Hematopoietic multipotent progenitor cell treated with erythropoietin and hydrocortisone succinate and interleukin-3 and kit ligand, for 8 days (in vitro differentiated cells): ENCODE measurements at regions not wholly inside any gene's neighbourhood (a gene's known extent, or its start where the extent isn't known, plus 50 kb on each side); places are given as distances from the start of the nearest gene placed in this dataset.

ENCODE experiments used
- DNase-seq: peaks from one replicate; pipeline ENCODE4 v3.0.0-alpha.2; 2015

DNA sequence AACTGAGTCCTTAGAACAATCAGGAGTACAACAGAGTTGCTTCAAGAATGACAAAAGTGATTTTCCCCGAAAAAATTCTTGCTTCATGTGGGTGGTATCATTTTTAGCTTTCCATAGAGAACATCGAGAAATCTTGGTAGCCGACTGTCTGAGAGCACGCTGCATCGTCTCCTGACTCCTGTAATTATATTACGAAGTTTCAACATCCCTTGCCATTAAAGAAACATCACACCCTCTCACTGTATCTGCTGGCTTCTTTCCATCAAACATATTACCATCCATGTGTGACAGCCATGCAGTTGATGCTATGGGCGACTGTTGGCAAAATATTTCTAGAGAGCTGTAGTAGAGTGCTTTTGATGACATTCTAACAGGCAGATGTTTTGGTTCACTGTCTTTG lies 311.2 kb downstream of the CMPK2 start:
- DNase-seq: no peak

DNA sequence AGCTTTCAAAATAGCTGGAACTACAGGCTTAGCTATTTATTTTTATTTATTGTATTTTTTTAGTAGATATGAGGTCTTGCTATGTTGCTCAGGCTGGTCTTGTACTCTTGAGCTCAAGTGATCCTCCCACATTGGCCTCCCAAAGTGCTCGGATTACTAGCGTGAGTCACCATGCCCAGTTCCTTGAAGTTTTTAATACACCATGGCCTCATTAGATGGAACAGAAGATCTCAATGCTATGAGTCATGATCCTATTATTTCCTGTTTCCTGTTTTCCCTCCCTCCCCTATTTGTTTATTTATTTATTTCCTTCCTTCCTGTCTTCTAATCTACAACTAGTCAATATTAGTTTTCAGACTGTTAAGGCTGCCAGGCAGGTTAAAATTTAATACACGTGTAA lies 309.0 kb downstream of the CMPK2 start:
- DNase-seq: no peak

DNA sequence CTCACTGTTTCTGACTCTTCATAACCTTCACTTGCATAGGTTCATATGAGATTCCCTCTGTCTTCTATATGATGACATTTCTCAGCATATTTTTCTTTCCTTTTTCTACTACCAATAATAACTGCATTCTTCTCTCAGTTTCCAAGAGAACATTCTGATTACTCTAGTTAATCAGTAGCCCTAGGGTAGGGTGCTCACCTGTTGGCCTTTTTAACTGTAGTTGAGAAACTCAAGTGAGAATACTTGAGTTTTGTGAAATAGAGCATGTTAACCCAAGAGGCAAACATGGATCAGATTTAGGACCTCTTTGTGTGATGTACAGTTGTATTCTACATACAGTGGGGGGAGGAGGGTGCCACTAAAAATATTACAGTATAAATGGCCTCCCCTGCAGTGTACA lies 308.0 kb downstream of the CMPK2 start:
- DNase-seq: no peak

DNA sequence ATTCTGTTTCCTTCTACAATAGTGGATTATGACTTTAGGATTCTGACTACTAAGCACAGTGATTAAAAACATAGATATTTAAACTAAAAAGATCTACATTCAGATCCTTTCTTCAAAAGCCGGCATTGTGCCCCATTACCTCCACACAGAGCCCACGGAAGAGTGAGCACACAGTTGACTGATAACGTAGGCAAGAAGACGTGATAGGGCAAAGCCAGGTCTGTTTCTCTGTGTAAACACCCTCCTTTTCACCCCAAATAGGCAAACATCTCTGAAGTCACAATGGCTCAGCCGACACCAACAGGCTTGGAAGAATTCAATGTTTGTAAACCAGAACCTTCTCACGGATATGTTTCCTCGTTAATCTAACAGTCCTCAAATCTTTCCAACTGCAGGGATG lies 302.9 kb downstream of the CMPK2 start:
- no peak for DNase-seq

DNA sequence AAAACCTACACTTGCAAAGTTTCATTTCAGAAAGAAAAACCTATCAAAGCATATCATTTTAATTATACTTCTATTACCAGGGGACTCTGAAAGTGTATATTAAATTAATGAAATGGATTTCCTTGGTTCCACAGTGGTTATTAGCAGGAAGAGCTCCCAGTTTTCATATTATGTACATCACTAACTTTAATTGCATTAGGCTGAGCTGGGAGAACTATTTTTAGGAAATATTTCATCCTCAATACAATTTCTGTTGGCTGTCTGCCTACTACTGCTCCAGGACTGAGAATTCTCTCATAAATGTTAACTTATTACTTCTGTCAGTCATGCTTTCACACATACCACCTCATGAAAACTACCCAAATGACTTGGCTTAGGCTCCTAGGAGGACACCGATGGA lies 301.4 kb downstream of the CMPK2 start:
- DNase-seq: no peak

DNA sequence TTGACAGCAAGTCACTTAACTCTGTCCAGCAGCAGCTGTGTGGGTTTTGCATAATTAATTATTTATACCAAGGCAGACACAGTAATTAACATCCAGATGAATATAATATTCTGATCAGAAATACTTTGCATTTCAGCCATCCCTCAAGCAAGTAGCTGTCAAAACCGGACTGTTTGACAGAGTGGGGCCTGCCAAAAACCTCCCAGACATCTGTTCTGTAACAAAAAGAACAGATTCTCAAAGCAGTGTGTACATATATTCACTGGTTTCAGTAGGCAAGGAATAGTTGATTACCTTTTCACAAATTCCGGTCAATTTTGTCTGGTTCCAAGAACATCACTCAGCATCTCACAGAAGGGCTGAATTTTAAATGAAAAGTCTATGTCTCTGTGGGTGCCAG lies 291.6 kb downstream of the CMPK2 start:
- no peak for DNase-seq

DNA sequence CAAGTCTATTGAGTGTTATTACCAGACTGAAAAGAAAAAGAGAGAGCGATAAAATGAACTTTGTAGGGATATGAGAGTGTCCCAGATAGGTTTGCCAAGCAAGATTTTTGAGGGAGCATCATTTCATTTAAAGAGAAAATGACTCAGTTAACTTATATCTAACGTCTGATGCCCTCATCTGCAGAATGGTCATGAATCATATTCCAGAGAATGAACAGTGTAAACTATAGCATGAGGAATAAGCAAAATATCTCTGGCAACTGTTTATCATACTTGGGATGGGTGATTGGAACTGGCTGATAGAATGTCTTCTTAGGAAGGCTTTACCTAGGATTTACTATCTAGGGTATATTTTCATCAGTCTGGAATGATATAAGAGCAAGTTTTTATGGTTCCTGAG lies 289.4 kb downstream of the CMPK2 start:
- no peak for DNase-seq

DNA sequence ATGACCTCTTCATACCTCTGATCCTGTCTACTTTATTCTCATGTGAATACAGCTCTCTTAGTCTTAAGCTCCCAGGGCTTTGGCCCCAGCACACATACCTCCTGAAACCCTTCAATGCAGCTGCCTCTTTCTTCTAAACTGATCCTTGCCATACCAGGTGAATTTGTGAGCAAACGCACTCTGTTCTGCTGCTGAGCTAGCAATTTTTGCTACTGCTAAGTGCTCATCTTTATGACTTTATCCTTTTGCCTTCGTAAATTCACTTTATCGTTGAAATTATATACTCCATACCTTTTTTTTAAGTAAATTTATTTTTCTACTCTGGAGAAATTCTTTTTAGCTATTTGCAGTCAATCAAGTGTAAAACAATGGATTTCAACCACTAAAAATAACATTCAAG lies 287.7 kb downstream of the CMPK2 start:
- DNase-seq: no peak

DNA sequence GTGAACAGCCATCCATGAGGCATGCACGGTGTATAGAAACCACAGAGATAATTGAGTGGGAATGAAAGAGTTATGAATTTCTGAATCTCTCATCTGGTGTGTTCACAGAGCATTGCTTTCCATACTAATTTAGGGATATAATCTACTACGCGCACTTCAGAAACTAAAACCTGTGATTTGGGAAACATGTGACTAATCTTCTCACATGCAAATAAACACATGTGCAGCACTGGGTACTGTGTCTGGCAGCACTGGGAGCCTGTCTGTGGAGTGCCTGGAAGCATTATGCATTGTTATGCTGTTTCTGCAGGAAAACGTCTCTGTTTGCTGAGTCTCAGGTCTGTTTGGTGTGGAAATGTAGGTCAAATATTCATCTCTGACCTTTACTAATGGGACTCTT lies 287.3 kb downstream of the CMPK2 start:
- no peak for DNase-seq

DNA sequence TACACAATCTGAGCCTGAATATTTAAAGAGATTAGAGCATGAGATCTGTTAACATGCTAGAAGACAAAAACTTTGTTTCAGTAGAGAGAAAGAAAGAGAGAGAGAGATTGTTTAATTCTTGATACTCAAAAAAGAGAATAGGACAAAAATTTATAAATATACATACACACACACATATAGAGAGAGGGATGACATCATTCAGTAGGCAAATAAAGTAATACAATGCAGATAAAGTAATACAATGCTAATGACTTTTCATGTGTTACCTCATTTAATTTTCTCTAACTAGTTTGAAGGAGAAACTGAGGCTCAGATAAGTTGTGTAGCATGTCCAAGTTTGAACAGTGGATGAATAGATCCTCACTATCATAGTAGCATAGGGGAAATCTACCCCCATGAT lies 286.4 kb downstream of the CMPK2 start:
- no peak for DNase-seq

DNA sequence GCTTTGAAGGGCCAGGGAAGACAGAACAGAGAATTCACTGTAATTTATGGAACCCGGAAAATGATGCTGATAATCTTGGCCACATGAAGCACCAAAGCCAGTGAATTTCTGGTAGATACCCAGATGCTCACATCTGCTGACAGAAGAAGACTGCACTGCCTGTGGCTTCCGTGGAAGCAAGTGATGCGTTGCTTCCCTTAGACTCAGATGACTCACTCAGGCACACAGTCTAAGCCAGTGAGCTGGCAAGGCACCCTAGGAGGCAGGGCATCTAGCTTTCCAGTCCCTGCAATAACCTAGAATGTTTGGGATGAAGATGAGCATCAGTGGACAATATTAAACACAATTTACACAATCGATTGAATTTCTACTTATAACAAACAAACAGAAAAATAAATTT lies 284.7 kb downstream of the CMPK2 start:
- no peak for DNase-seq

DNA sequence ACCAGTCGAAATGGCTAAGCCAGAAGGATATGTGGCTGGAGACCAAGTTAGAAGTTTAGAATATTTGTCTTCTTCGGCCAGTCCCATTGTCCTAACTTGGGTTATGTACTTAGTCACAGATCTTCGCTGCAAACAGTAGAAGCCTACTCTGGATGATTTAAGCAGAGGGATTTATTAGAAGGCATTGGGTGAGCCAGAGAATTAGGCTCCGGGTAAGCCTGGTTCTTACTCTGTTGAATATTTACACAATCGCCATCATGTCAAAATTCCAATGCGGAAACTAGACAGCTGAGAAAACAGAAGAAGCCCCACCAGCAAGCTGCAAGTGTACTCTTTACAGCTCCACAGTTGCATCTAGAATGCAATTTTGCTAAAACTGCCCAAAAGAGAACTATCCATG lies 276.6 kb downstream of the CMPK2 start:
- no peak for DNase-seq

DNA sequence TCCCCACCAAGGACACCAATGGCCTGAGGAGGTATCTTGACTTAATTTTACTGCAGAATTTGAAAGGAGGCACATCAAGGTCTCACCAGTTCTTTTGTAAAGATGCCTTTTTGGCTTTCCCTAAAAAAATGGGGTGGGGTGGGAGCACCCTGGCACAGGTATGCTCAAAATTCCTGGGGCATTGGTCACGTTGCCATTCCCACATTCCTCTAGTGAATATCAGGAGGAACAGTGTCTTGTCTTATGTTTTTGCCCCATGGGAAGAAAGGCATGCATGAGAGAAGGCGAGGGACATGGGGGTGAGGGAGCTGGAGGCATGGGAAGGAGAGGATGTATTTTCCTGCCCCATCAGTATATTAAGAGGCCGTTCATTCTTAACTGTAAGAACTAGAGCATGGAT lies 275.3 kb downstream of the CMPK2 start:
- no peak for DNase-seq

DNA sequence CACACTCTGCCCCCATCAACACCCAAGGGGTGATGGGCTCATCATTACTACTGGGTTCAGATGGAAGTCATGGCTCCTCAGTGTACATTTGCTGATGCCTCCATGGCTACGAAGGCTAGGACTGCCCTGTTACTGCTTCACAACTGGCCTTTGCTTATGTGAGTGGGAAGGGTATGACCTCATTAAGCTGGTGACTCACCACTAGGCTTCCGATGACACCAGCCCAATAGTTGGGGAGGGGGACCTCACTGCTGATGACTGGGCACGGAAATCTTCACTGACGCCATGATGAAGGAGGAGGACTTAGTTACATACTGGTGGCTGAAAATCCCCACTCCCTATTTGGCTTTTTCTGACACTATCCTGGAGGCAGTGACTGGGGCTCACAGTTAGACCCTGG lies 263.2 kb downstream of the CMPK2 start:
- no peak for DNase-seq

DNA sequence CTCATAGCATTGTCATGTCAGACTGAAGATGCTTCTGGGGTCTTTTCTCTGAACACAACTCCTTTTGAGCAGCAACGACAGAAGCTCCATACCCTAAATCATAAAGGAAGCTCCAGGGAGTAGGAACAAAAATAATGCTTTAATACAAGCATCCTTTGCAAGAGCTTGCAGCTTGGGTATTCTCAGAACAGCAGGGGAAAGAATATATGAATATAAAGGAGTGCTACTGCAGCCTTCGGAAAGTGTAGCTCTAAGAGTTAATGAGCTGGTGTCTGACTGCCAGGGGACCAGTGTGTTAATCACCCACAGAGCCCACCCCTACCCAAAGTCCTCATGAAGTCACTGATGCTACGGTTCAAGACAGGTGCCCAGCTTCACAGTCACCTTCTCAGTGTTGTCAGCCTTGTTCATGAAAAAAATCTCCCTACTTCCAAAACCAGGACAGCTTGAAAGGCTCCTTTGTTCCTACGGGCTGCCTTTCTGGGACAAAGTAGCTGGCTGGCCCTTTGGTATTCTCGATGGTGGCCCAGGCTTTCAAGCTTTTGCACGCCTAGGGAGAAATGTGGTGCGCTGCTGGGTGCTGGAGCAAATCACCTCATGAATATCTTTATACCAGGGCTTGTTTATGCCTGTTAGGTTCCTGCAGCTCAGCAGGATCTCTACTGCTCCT lies 259.7 kb downstream of the CMPK2 start:
- no peak for DNase-seq

DNA sequence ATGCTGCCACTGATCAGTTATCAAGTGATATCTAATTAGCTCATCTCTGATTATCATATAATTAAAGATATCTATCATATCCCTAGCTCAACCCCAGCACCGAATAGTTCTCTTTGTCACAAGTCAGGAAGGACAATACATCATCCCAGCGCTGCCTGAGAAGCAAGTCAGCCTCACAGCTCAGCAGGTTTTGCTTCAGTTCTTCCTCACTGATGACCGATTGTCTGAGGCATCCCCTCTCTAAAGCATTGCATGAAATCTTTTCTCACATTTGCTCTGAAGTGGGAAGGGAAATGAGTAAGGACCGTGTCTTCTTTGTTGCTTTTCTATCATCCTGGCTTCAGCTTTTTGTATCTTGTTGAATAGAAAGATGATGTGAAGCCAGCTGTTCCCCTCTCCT lies 247.9 kb downstream of the CMPK2 start:
- DNase-seq: no peak

DNA sequence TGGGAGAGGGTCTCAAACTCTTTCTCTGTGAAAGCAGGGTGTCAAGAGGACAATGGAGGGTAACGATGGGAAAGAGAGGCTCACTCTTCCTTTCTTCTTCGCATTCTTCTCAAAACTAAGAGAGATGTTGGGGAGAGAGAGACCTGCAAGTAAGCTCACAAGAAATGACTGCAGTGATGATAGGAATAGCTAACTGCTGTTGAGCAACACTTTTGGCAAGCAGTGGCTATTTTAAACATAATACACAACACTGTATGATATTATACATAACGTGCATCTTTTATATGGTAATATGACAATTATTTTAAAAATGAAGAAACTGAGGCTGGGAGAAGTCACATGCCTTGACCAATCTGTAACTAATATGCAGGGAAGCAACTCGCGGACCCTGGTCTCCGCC lies 247.5 kb downstream of the CMPK2 start:
- no peak for DNase-seq

DNA sequence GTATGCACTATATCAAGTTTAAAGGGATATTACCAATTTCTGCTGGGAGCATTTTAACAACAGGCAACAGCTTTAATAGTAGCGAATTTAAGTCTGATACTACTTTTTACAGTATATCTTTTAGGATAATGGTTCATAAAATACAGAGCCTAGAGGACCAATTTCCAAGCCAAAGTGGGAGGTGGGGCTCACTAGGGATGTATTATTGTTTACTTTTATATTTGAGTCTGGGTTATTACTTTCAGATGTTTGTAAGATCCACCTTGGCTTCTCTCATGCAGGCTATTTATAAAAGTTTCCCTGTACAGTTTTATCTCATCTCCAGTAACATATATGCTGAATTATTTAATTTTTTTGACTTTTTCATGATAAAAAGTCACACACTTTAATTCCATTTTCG lies 242.0 kb downstream of the CMPK2 start:
- DNase-seq: no peak

DNA sequence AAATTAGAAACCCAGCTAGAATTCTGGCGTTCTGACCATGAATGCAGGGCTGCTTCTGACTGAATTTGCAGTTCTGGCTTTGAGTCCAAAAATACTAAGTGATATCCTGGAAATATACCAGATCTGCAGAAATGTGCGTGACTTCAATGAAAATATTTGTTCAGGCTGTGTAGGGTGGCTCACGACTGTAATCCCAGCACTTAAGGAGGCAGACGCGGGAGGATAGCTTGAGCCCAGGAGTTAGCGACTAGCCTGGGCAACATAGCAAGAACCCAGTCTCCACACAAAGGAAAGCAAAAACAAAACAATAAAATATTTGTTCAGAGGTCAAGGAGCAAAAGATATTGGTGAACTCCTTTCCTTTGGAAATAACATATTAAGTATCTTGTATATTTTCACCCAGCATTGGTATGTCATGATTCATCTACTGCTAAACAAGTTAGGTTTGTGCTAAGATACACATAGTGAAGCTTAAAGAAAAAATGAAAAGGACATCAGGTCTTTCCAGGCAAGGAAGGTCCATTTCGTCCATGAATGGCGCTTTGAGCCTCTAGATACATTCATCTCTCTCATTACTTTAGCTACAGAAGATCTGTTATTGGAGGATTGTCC lies 239.2 kb downstream of the CMPK2 start:
- DNase-seq: no peak

DNA sequence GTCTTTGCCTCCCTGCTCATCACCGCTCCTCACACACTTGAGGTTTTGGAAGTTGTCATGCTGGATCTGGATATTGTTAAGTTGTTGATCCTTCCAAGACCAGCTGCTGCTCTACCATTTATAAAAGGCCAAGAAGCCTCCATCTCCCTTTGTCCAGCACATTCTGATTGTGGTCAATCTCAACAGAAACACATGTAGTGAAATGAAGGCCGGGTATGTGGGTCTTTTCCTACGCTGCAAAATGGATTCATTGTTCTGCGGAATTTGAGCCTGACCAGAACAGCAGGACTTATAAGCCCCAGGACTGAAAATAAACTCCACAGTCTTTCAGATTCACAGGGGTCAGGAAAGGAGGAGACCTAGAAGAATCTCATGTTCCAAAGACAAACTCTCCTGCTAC lies 238.4 kb downstream of the CMPK2 start:
- DNase-seq: no peak

DNA sequence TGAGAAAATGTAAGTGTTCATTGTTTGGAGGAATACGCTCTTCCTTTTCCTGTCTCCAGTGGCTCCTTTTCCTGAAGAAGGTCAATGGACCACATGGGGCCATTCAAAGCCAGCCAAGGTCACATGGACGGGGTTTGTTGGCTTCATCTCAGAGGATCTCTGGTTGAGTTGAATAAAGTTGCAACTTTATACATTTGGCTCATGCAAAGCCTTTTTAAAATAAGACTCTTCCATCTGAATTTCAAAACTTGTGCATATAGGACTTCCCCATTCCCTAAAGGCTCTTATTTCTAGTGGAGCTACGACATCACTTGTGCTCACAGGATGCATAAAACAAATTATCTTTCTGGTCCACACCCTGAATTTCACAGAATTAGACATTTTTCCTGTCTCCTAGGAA lies 235.5 kb downstream of the CMPK2 start:
- no peak for DNase-seq

DNA sequence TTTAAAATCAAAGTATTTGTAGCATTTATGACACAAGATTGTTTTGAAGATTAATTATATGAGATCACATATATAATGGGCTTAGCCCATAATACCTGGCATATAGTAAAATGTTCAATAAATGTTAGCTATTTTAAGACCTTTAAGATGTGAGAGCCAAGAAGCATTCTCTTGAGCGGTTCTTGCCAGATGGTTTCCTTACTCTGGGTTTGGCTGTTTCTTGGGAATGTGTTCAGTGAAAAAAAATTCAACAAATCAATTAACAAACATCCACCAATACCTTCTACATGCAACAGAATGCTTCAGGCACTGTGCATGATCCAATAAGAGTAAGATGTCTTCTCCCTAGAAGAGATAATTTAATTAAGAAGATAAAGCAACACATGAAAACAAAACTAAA lies 230.4 kb downstream of the CMPK2 start:
- no peak for DNase-seq

DNA sequence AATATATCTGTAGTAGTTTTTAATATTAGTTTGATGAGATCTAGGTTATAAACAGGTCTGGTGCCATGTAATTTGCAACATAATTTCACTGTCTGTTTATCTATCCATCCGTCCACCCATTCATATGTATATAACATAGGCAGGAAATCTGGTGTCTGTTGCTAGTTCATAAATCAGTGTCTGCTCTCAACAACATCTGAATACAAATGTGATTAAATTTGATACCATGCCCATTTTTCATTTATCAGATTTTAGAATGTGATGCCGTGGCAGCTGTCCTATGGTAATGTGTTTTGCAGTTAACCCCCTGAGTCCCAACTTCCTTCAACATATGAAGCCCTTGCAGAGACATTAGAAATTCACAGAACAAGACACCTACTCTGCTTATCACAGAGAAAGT lies 228.4 kb downstream of the CMPK2 start:
- no peak for DNase-seq

DNA sequence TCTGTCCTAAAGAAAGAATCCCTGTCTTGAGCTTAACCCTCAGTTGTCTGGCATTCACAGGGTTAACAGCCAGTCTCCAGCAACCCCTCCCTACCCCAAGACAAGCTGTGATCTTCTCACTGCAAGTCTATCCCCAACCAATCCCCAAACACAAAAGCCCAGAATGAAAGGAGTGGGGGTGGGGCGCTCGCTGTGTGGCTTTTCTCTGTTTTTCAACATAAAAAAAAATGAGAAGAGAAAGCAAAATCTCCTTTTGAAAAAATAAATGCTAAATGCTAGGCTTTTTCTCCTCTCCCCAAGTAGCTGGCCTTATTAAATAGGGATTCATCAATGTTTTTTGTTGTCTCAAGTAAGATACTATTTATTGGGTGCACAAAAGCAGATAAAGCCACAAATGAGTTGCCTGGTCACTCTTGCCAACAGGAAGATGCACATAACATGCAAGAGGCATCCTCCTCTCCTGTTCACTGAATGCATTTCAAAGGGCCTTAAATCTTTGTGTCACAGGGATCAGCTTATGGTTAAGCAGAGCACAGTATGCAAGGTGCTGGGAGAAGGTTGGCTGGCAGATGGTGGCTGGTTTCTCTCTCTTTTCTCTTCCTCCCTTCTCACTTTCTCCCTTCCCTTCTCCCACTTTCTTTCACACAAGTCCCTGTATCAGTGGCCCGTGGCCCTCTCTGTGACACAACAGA lies 225.6 kb downstream of the CMPK2 start:
- no peak for DNase-seq

DNA sequence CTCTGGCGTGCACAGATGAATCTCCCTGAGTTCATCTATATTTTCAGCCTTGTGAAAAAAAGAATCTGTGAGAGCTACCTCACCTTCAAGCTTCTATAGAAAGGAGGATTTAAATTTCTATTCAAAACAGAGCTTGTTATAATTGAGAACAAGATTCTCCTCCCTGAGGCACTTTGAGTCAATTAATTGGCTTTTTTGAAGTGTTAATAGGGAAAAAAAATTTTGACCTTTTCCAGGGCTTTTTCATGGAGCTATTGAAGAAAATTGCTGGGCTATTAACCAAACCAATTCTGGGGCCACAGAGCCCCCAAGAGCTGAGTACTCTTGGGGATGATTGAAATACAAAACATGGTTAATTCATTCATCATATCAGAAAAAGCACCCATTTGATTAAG lies 225.1 kb downstream of the CMPK2 start:
- no peak for DNase-seq
